WERI-Rb-1 (cell line): ENCODE measurements at regions not wholly inside any gene's neighbourhood (a gene's known extent, or its start where the extent isn't known, plus 50 kb on each side); places are given as distances from the start of the nearest gene placed in this dataset.
"Not testable (repeated sequence)": the region's sequence is repeated elsewhere in the genome, so short reads cannot be mapped to it uniquely, and the experiment has no call there.

Experiments used
- DNase-seq: peaks from one replicate; pipeline ENCODE4 v3.0.0-alpha.2; 2020
- H3K27ac ChIP-seq: fragments of 250-450 bp; sonication (Bioruptor Pico); 2 replicates; pipeline ENCODE4 v1.5.1; 2020; ENCODE audit warnings: mild to moderate bottlenecking, moderate library complexity
- H3K27me3 ChIP-seq: fragments of 250-450 bp; sonication (Bioruptor Pico); 2 replicates; pipeline ENCODE4 v1.5.1; 2021; ENCODE audit warnings: mild to moderate bottlenecking, low read depth, moderate library complexity; ENCODE audit not compliant: insufficient read depth, severe bottlenecking
- H3K36me3 ChIP-seq: fragments of 250-450 bp; sonication (Bioruptor Pico); 2 replicates; pipeline ENCODE4 v1.5.1; 2020; ENCODE audit warnings: mild to moderate bottlenecking, moderate library complexity
- H3K4me3 ChIP-seq: 2 replicates; pipeline ENCODE4 v1.5.1; 2011; ENCODE audit warnings: low read depth, mild to moderate bottlenecking, control low read depth, low read length
- H3K9me3 ChIP-seq: fragments of 250-450 bp; sonication (Bioruptor Pico); 2 replicates; pipeline ENCODE4 v1.5.1; 2021; ENCODE audit warnings: mild to moderate bottlenecking, moderate library complexity; ENCODE audit not compliant: severe bottlenecking
- CTCF ChIP-seq: IDR thresholded peaks from 2 replicates; pipeline ENCODE4 v1.5.1; 2011; ENCODE audit warnings: low read depth, mild to moderate bottlenecking, control low read depth, inconsistent platforms, low read length

GRCh38 chr4:82248903-82249632 lies 124.7 kb downstream of the HNRNPD start:
- Histone ChIP-seq H3K27ac (no peak overlapping the region), H3K9me3 (no peaks in the 10 kb centered on the region), H3K27me3 (no peaks in the 10 kb centered on the region), H3K36me3 (no peaks in the 10 kb centered on the region), H3K4me3 (no peak overlapping the region)
- DNase-seq: no peak
- no peak for TF ChIP-seq CTCF

- no peak for DNase-seq
- Histone ChIP-seq H3K36me3 (no peaks in the 10 kb centered on the region), H3K27me3 (no peaks in the 10 kb centered on the region), H3K9me3 (no peaks in the 10 kb centered on the region), H3K27ac (no peak overlapping the region), H3K4me3 (no peak overlapping the region)
- TF ChIP-seq CTCF: no peak
Observed at GRCh38 chr4:82247629-82248028, 126.2 kb downstream of the HNRNPD start.

- DNase-seq: no peak
- Histone ChIP-seq H3K36me3 (no peaks in the 10 kb centered on the region), H3K4me3 (no peak overlapping the region), H3K9me3 (no peaks in the 10 kb centered on the region), H3K27ac (no peak overlapping the region), H3K27me3 (no peaks in the 10 kb centered on the region)
- no peak for TF ChIP-seq CTCF
Observed at GRCh38 chr4:82247171-82247570, 126.6 kb downstream of the HNRNPD start.

GRCh38 chr4:82241534-82241933 lies 132.3 kb downstream of the HNRNPD start:
- H3K27ac ChIP-seq: no peak overlapping the region
- no peak for DNase-seq
- H3K27me3 ChIP-seq: no peaks in the 10 kb centered on the region
- no peaks in the 10 kb centered on the region for H3K36me3 ChIP-seq
- no peak overlapping the region for H3K4me3 ChIP-seq
- H3K9me3 ChIP-seq: no peaks in the 10 kb centered on the region
- no peak for TF ChIP-seq CTCF

- no peak overlapping the region for H3K4me3 ChIP-seq
- TF ChIP-seq CTCF: no peak
- H3K36me3 ChIP-seq: no peaks in the 10 kb centered on the region
- no peak overlapping the region for H3K27ac ChIP-seq
- DNase-seq: no peak
- H3K27me3 ChIP-seq: no peaks in the 10 kb centered on the region
- no peaks in the 10 kb centered on the region for H3K9me3 ChIP-seq
Observed at GRCh38 chr4:82240410-82240809, 133.4 kb downstream of the HNRNPD start.

GRCh38 chr4:82237142-82237541 lies 136.6 kb downstream of the HNRNPD start:
- H3K36me3 ChIP-seq, H3K27me3 ChIP-seq, H3K4me3 ChIP-seq, H3K9me3 ChIP-seq, DNase-seq, H3K27ac ChIP-seq: not testable (repeated sequence)
